CD14-positive monocyte (primary cell): ENCODE measurements at regions not wholly inside any gene's neighbourhood (a gene's known extent, or its start where the extent isn't known, plus 50 kb on each side); places are given as distances from the start of the nearest gene placed in this dataset.

Experiments used
- DNase-seq, 3 donors: peaks; one replicate each; pipeline ENCODE4 v3.0.0-alpha.2; 2011 to 2022
- H2AFZ ChIP-seq: 2 replicates; pipeline ENCODE4 v1.6.0; 2012; ENCODE audit warnings: mild to moderate bottlenecking, low read depth, low read length, inconsistent platforms; ENCODE audit not compliant: insufficient read depth, poor library complexity, severe bottlenecking
- H3K27ac ChIP-seq, 2 donors: 1 replicate in 1 of 2; 2 replicates in 1 of 2; pipeline ENCODE4 v1.5.1; 2012 to 2013; ENCODE audit warnings: low read length in 2 of 2, control low read depth in 1 of 2, inconsistent platforms in 1 of 2, low read depth in 1 of 2, mild to moderate bottlenecking in 1 of 2
- H3K27me3 ChIP-seq, 2 donors: one replicate each; pipeline versions ENCODE4 v1.6.0 to v1.6.1; 2011 to 2013; ENCODE audit warnings: low read length in 2 of 2; ENCODE audit not compliant: control insufficient read depth in 2 of 2, insufficient read depth in 2 of 2
- H3K36me3 ChIP-seq, 2 donors: replicated peaks in 1 of 2; 1 replicate in 1 of 2; 2 replicates in 1 of 2; pipeline versions ENCODE4 v1.5.1 to v1.6.1; 2012 to 2013; ENCODE audit warnings: low read length in 2 of 2, control low read depth in 1 of 2, inconsistent platforms in 1 of 2, mild to moderate bottlenecking in 1 of 2; ENCODE audit not compliant: insufficient read depth in 2 of 2, control insufficient read depth in 1 of 2
- H3K4me1 ChIP-seq, 2 donors: 1 replicate in 1 of 2; 2 replicates in 1 of 2; pipeline versions ENCODE4 v1.5.1 to v1.6.1; 2012 to 2013; ENCODE audit warnings: low read length in 2 of 2, control low read depth in 1 of 2, inconsistent platforms in 1 of 2, mild to moderate bottlenecking in 1 of 2, moderate library complexity in 1 of 2; ENCODE audit not compliant: insufficient read depth in 2 of 2, control insufficient read depth in 1 of 2
- H3K4me2 ChIP-seq: replicated peaks from 2 replicates; pipeline ENCODE3; 2012; ENCODE audit warnings: low read length, moderate library complexity, mild to moderate bottlenecking; ENCODE audit not compliant: poor library complexity, severe bottlenecking; ENCODE audit errors: extremely low read depth
- H3K4me3 ChIP-seq, 3 experiments: fragments of 200-600 bp in 1 of 3; sonication (generic) in 1 of 3; replicated peaks in 1 of 3; 1 replicate in 2 of 3; 2 replicates in 1 of 3; pipeline ENCODE4 v1.5.1; 2011 to 2013; ENCODE audit warnings: low read length in 3 of 3, mild to moderate bottlenecking in 3 of 3, control low read depth in 2 of 3, low read depth in 2 of 3, inconsistent platforms in 1 of 3, moderate library complexity in 1 of 3
- H3K79me2 ChIP-seq: 2 replicates; pipeline ENCODE4 v1.6.0; 2012; ENCODE audit warnings: mild to moderate bottlenecking, control low read depth, inconsistent platforms, low read length, moderate library complexity; ENCODE audit not compliant: insufficient read depth
- H3K9ac ChIP-seq: 2 replicates; pipeline ENCODE4 v1.6.0; 2017; ENCODE audit warnings: low read length, mild to moderate bottlenecking; ENCODE audit not compliant: insufficient read depth, poor library complexity, severe bottlenecking
- H3K9me3 ChIP-seq, 2 donors: replicated peaks in 1 of 2; 1 replicate in 1 of 2; 2 replicates in 1 of 2; pipeline versions ENCODE4 v1.5.1 to v1.6.1; 2012 to 2013; ENCODE audit warnings: low read length in 2 of 2, control low read depth in 1 of 2; ENCODE audit not compliant: control insufficient read depth in 1 of 2, insufficient read depth in 1 of 2
- H4K20me1 ChIP-seq: 2 replicates; pipeline ENCODE4 v1.6.0; 2012; ENCODE audit warnings: mild to moderate bottlenecking, low read length, control low read depth, moderate library complexity; ENCODE audit not compliant: insufficient read depth
- H3K27ac Mint-ChIP-seq, 7 donors: one replicate each; pipeline ENCODE4 v1.8.0; 2020; ENCODE audit warnings: mild to moderate bottlenecking in 7 of 7, mixed read lengths in 7 of 7, moderate library complexity in 6 of 7, inconsistent platforms in 2 of 7
- H3K27me3 Mint-ChIP-seq, 3 donors: one replicate each; pipeline ENCODE4 v1.8.0; 2021 to 2022; ENCODE audit warnings: low read depth in 3 of 3, mild to moderate bottlenecking in 3 of 3, mixed read lengths in 3 of 3, moderate library complexity in 3 of 3, inconsistent platforms in 1 of 3
- H3K36me3 Mint-ChIP-seq, 2 donors: one replicate each; pipeline ENCODE4 v1.8.0; 2020; ENCODE audit warnings: mixed read lengths in 2 of 2, inconsistent platforms in 1 of 2, mild to moderate bottlenecking in 1 of 2
- H3K4me1 Mint-ChIP-seq: one replicate; pipeline ENCODE4 v1.8.0; 2020; ENCODE audit warnings: mild to moderate bottlenecking, mixed read lengths
- H3K4me3 Mint-ChIP-seq, 2 donors: one replicate each; pipeline ENCODE4 v1.8.0; 2020; ENCODE audit warnings: mild to moderate bottlenecking in 2 of 2, mixed read lengths in 2 of 2, moderate library complexity in 1 of 2
- H3K9me3 Mint-ChIP-seq, 7 donors: one replicate each; pipeline ENCODE4 v1.8.0; 2020 to 2022; ENCODE audit warnings: mixed read lengths in 7 of 7, mild to moderate bottlenecking in 6 of 7, moderate library complexity in 6 of 7, inconsistent platforms in 2 of 7
- CTCF ChIP-seq: fragments of 200-600 bp; IDR thresholded peaks from one replicate; pipeline ENCODE4 v1.8.0; 2022; ENCODE audit warnings: antibody characterized with exemption, mild to moderate bottlenecking
- WGBS: methylation state at CpG from one replicate; pipeline ENCODE4 v1.1.5; 2013; ENCODE audit warnings: missing lambda C conversion rate; ENCODE audit not compliant: insufficient coverage; 5-methylcytosine and 5-hydroxymethylcytosine counted together
- intact Hi-C, 2 donors: fragments of 100-400 bp; cut with micrococcal nuclease; formaldehyde crosslinking; loops; one replicate each; pipeline versions ENCODE4 v1.15.0 to v1.15.1; 2023

GRCh38 chr2:51986101-51986500 is 954.2 kb upstream of the NRXN1 start:
- Histone ChIP-seq H4K20me1 (no peaks in the 10 kb centered on the region), H3K4me2 (no peak overlapping the region), H3K4me3 (no peak overlapping the region), H3K27me3 (no peaks in the 10 kb centered on the region), H2AFZ (no peak overlapping the region), H3K9ac (no peak overlapping the region), H3K4me1 (no peaks in the 10 kb centered on the region), H3K27ac (no peak overlapping the region), H3K9me3 (no peaks in the 10 kb centered on the region), H3K36me3 (no peaks in the 10 kb centered on the region), H3K79me2 (no peaks in the 10 kb centered on the region)
- Mint-ChIP-seq H3K27me3 (peaks cover 0 to 2% (median 0%) of the 10 kb centered on the region in 3 donors), H3K4me1 (no peaks in the 10 kb centered on the region), H3K36me3 (no peaks in the 10 kb centered on the region), H3K9me3 (peaks cover 0 to 2% (median 0%) of the 10 kb centered on the region in 7 donors), H3K27ac (no peak overlapping the region), H3K4me3 (no peak overlapping the region)
- no CpG with 5 or more reads among the region's 2 CpGs for WGBS
- DNase-seq = no peak
- intact Hi-C loops = no loop called here
- TF ChIP-seq CTCF = no peak

GRCh38 chr2:51981783-51982182 is 949.9 kb upstream of the NRXN1 start:
- no peak for DNase-seq
- Mint-ChIP-seq H3K4me1 (no peaks in the 10 kb centered on the region), H3K27ac (no peak overlapping the region), H3K9me3 (peaks cover 0 to 3% (median 0%) of the 10 kb centered on the region in 7 donors), H3K4me3 (no peak overlapping the region), H3K36me3 (no peaks in the 10 kb centered on the region), H3K27me3 (no peaks in the 10 kb centered on the region)
- H3K9ac ChIP-seq = no peak overlapping the region
- H3K36me3 ChIP-seq = no peaks in the 10 kb centered on the region
- no peaks in the 10 kb centered on the region for H3K4me1 ChIP-seq
- intact Hi-C loops = no loop called here
- TF ChIP-seq CTCF = no peak
- no peak overlapping the region for H3K4me3 ChIP-seq
- no peaks in the 10 kb centered on the region for H3K9me3 ChIP-seq
- no peak overlapping the region for H3K27ac ChIP-seq
- no peaks in the 10 kb centered on the region for H3K27me3 ChIP-seq
- no peak overlapping the region for H3K4me2 ChIP-seq
- no peaks in the 10 kb centered on the region for H3K79me2 ChIP-seq
- no peak overlapping the region for H2AFZ ChIP-seq
- no peaks in the 10 kb centered on the region for H4K20me1 ChIP-seq
- no CpG with 5 or more reads among the region's 2 CpGs for WGBS
